ENCODE measurements at regions not wholly inside any gene's neighbourhood (a gene's known extent, or its start where the extent isn't known, plus 50 kb on each side); places are given as distances from the start of the nearest gene placed in this dataset.

GRCh38 chr6:63014290-63014689 lies 197.0 kb upstream of the FKBP1C start:
- TF ChIP-seq POLR2A (IDR thresholded peaks at IDR 0.05) (no peak), CTCF (IDR thresholded peaks at IDR 0.05) (no peak)
